ENCODE measurements at regions not wholly inside any gene's neighbourhood (a gene's known extent, or its start where the extent isn't known, plus 50 kb on each side); places are given as distances from the start of the nearest gene placed in this dataset.

- no peak for DNase-seq (ENCODE audit: low read depth)
These were observed 789.5 kb downstream of the TECRL start for GRCh38 chr4:63619771-63620170.

GRCh38 chr4:63618883-63619718 lies 790.1 kb downstream of the TECRL start:
- DNase-seq (ENCODE audit: low read depth): no peak

GRCh38 chr4:63607169-63607872 lies 801.9 kb downstream of the TECRL start:
- DNase-seq (ENCODE audit: low read depth): no peak

GRCh38 chr4:63589796-63590195 lies 819.5 kb downstream of the TECRL start:
- DNase-seq (ENCODE audit: low read depth): no peak

GRCh38 chr4:63583561-63583960 lies 825.7 kb downstream of the TECRL start:
- no peak for DNase-seq (ENCODE audit: low read depth)

- no peak for DNase-seq (ENCODE audit: low read depth)
These were observed 826.2 kb downstream of the TECRL start for GRCh38 chr4:63583007-63583406.

- no peak for DNase-seq (ENCODE audit: low read depth)
These were observed 828.3 kb downstream of the TECRL start for GRCh38 chr4:63580796-63581475.

- no peak for DNase-seq (ENCODE audit: low read depth)
These were observed 830.9 kb downstream of the TECRL start for GRCh38 chr4:63578383-63578782.

GRCh38 chr4:63566658-63567057 lies 842.6 kb downstream of the TECRL start:
- DNase-seq (ENCODE audit: low read depth): no peak

- DNase-seq (ENCODE audit: low read depth): no peak
These were observed 845.8 kb downstream of the TECRL start for GRCh38 chr4:63563288-63564014.

- DNase-seq (ENCODE audit: low read depth): no peak
These were observed 850.5 kb downstream of the TECRL start for GRCh38 chr4:63558709-63559108.

GRCh38 chr4:63556332-63556731 lies 852.9 kb downstream of the TECRL start:
- no peak for DNase-seq (ENCODE audit: low read depth)

- DNase-seq (ENCODE audit: low read depth): no peak
These were observed 856.1 kb downstream of the TECRL start for GRCh38 chr4:63553123-63553522.

GRCh38 chr4:63541828-63542227 lies 867.4 kb downstream of the TECRL start:
- DNase-seq (ENCODE audit: low read depth): no peak

- no peak for DNase-seq (ENCODE audit: low read depth)
These were observed 879.5 kb downstream of the TECRL start for GRCh38 chr4:63529581-63530337.

GRCh38 chr4:63528256-63528991 lies 880.8 kb downstream of the TECRL start:
- no peak for DNase-seq (ENCODE audit: low read depth)

GRCh38 chr4:63526251-63526650 lies 883.0 kb downstream of the TECRL start:
- no peak for DNase-seq (ENCODE audit: low read depth)

- no peak for DNase-seq (ENCODE audit: low read depth)
These were observed 884.5 kb downstream of the TECRL start for GRCh38 chr4:63524764-63525163.

GRCh38 chr4:63505714-63506460 lies 903.4 kb downstream of the TECRL start:
- DNase-seq (ENCODE audit: low read depth): no peak

GRCh38 chr4:63493265-63493664 lies 916.0 kb downstream of the TECRL start:
- no peak for DNase-seq (ENCODE audit: low read depth)
